Middle frontal gyrus (tissue), 1 donor: ENCODE measurements at regions not wholly inside any gene's neighbourhood (a gene's known extent, or its start where the extent isn't known, plus 50 kb on each side); places are given as distances from the start of the nearest gene placed in this dataset.

Experiments used
- DNase-seq: peaks from one replicate; pipeline ENCODE4 v3.0.0-alpha.2; 2015; ENCODE audit warnings: low spot score; ENCODE audit errors: extremely low spot score

GRCh38 chr3:40803311-40803710, 278.6 kb downstream of the ZNF621 start:
- DNase-seq, result no peak

DNA sequence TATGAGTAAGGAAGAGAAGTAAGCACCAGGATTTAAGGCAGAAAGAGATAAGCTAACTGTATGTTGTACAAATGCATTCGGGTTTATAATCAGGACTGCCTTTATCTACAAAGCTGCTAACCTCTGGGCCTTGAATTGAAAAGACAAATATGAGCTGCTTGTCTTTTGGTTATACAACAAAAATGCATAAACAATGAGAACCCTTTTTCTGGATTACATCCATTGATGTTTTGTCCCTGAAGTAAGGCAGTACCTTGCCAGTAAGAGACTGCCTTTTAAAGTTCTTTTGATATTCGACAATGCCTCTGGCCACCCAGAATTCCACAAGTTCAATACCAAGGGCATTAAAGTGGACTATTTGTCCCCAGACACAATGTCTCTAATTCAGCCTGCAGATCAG, 280.7 kb downstream of the ZNF621 start:
- DNase-seq, result no peak

DNA sequence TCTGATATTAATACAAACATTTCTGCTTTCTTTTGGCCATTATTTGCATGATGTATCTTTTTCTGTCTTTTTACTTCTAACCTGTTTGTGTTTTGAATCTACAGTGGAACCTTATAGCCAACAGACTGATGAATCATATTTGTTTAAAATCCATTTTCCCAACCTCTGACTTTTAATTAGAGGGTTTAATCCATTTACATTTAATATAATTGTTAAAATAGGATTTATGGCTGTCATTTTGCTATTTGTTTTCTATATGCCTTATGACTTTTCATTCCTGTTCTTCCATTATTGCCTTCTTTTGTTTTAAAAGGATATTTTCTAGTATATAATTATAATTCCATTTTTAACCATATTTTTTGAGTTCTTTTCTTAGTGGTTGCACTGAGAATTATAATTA, 286.1 kb downstream of the ZNF621 start:
- DNase-seq, result no peak

DNA sequence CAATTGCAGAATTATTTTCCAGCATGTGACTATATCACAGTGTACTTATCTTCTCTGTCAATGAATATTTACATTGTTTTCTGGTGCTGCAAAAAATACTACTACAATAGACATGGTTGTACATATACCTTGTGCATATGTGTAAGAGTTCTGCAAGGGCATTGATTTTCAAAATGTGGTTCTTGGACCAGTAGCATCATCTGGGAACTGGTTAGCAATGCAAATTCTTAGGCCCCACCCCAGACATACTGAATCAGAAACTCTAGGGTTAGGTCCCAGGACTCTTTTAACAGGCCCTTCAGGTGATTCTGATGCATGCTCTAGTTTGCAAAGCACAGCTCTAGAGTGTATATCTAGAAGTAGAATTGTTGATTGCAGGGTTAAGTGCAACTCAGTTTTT, 292.3 kb downstream of the ZNF621 start:
- DNase-seq, result no peak

- no peak for DNase-seq
Measured at GRCh38 chr3:40821315-40821714, 296.6 kb downstream of the ZNF621 start.

DNA sequence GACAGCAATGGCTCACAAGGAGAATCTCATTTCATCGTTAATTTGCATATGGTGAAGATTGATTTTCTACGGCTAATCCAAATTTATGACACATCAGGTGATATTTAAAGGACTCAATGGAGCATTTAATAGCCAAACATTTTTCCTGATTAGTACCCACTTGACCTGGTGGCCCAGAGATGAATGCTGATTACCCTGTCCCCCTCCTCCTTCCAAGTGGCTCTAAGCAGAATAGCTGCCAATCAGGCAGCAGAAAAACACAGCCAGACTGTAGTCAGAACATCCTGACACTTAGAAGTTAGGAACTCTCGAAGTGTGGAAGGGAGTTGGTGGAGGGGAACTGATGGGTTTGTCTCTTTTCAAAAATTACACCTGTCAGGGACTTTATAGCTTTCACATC, 302.5 kb downstream of the ZNF621 start:
- DNase-seq, result no peak

DNA sequence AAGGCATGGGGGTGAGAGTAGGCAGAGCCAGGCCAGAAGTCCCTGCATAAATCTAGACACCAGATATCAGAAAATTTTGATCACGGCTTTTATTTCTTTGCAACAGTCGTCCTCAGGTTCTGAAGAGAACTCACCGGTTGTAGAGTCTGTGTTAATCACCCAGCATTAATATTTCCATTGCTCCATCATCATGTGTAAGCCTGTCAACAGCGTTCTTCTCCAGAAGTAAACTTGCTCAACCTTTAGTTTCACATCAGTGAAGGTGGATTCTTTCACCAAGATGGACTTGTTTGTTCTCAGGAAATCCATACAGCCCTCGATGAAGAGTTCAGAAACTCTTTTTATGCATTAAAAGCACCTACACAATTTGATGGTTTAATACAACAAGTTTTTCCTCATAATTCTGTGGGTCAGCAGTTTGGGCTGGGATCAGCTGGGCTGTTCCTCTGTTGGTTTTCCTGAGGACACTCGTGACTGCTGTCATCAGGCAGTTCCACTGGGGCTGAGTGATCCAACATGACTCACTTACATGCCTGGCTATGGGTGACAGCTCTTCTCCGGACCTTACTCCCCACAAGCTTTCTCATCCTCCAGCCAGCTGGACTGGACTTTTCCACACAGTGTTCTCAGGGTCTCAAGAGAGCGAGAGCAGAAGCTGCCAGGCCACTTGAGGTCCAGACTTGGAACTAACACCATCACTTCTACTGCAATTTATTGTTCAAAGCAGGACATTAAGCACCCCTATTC, 303.4 kb downstream of the ZNF621 start:
- DNase-seq, result no peak

GRCh38 chr3:40828741-40829415, 304.1 kb downstream of the ZNF621 start:
- no peak for DNase-seq

GRCh38 chr3:40829876-40830275, 305.1 kb downstream of the ZNF621 start:
- DNase-seq, result no peak

- DNase-seq, result no peak
Measured at GRCh38 chr3:40837300-40837699, 312.5 kb downstream of the ZNF621 start.

DNA sequence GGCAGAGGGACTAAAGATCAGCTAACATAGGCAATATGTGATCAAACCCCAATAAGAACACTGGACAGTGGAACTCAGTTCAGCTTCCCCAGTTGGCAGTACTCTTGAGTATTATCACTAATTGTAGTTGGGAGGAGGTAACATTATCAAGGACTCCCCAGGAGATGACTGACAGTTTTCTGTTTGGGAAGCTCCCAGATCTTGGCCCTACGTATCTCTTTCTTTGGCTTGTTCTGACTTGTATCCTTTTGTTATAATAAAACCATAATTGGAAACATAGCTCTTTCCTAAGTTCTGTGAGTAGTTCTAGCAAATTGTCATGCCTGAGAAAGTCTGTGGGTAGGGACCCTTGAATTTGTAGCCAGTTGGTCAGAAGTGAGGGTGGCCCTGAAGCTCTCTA, 316.4 kb downstream of the ZNF621 start:
- DNase-seq, result no peak

- DNase-seq, result no peak
Measured at GRCh38 chr3:40841570-40842109, 316.9 kb downstream of the ZNF621 start.

- DNase-seq, result no peak
Measured at GRCh38 chr3:40842714-40843113, 318.0 kb downstream of the ZNF621 start.

DNA sequence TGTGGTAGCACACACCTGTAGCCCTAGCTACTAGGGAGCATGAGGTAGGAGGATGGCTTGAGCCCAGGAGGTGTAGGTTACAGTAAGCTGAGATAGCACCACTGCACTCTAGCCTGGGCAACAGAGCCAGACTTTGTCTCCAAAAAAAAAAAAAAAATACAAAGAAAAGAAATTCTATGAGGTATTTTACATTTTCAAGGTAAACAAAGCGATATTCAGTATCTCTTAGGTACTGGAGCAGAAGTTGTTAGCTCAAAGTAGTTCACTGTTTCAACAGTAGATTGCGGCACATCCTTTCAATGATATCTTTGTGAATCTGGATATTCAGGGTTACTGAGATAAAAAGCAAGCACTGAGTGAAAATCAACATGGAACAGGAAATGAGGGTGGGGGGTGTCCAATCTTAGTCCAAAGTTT, 318.5 kb downstream of the ZNF621 start:
- DNase-seq, result no peak

- DNase-seq, result no peak
Measured at GRCh38 chr3:40843851-40844548, 319.2 kb downstream of the ZNF621 start.

- DNase-seq, result no peak
Measured at GRCh38 chr3:40844896-40845295, 320.1 kb downstream of the ZNF621 start.

DNA sequence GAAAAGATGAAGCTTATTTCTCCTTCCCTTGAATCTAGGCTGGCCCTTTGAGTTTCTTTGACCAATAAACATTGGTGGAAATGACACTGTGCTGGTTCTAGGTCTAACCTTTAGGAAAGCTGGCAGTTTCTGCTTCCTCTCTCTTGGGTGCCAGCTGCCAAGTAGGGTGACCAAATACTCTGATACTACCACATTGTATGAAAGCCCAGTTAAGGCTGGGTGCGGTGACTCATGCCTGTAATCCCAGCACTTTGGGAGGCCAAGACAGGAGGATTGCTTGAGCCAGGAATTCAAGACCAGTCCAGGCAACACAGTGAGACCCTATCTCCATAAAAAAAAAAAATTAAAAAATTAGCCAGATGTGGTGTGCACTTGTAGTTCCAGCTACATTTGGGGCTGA, 320.7 kb downstream of the ZNF621 start:
- DNase-seq, result no peak

DNA sequence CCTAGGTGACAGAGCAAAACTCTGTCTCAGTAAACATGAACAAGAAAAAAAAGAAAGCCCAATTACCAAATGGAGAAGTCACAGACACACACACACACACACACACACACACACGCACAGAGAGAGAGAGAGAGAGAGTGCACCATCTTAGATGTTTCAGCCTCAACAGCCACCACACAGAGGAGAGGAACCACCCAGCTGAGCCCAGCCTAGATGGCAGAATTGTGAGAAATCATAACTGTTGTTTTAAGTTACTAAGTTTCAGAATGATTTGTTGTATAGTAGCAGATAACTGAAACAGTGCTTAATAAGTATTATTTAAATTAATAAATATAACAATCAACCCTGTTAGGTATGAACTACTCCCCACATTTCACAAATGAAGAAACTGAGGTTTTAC, 321.2 kb downstream of the ZNF621 start:
- no peak for DNase-seq

GRCh38 chr3:40846451-40846850, 321.7 kb downstream of the ZNF621 start:
- DNase-seq, result no peak

- DNase-seq, result peak; percentile 20
Measured at GRCh38 chr3:40847551-40847992, 322.8 kb downstream of the ZNF621 start.

DNA sequence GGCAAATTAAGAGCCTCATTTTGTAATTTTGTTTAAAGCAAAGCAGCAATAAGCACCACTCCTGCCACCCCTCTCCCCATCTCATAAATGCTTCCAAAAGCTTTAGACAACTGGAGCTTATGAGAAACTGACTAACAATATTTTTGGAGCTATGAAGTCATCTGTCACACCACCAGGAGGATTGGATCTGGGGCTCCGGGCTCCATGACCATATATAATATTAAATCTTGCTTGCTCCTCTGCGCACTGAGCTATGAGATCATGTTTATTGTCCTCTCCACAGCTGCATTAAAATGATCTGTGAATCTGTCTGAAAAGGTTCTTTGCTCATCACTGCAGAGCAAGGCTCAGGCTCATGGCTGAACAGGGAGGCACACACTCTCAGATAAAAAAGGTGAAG, 323.7 kb downstream of the ZNF621 start:
- DNase-seq, result no peak

DNA sequence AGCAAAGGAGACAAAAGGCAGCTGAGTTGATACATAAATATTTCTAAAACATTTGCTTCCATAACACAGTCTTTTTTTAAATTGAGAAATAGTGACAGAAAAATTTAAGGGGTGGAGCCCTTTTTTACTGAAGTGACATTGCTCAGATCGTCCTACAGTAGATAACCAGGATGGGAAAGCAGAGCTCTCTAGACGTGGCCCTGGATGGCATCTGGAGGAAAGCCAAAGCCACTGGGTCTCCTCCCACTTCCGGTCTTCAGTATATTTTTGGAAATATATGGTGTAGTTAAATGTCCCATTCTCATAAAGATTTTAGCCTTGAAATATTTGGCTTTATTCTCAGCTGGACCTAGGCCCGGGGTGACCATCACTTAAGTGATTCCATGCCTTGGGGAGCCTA, 326.1 kb downstream of the ZNF621 start:
- no peak for DNase-seq
